Spleen (tissue), 11 donors: ENCODE measurements at regions not wholly inside any gene's neighbourhood (a gene's known extent, or its start where the extent isn't known, plus 50 kb on each side); places are given as distances from the start of the nearest gene placed in this dataset.
"Not testable (repeated sequence)": the region's sequence is repeated elsewhere in the genome, so short reads cannot be mapped to it uniquely, and the experiment has no call there.

Experiments
- DNase-seq: peaks from one replicate; pipeline ENCODE4 v3.0.0-alpha.2; 2020
- H3K27ac ChIP-seq, 8 donors: fragments of 200-600 bp; sonication (generic) in 7 of 8; 1 replicate in 4 of 8; 2 replicates in 4 of 8; pipeline versions ENCODE4 v1.5.0 to v1.8.0; 2016 to 2021; ENCODE audit warnings: inconsistent platforms in 4 of 8, mild to moderate bottlenecking in 4 of 8, moderate library complexity in 1 of 8
- H3K27me3 ChIP-seq, 7 donors: fragments of 200-600 bp; sonication (generic) in 6 of 7; replicated peaks in 1 of 7; 1 replicate in 4 of 7; 2 replicates in 3 of 7; pipeline versions ENCODE4 v1.5.0 to v1.8.0; 2016 to 2021; ENCODE audit warnings: inconsistent platforms in 3 of 7, mild to moderate bottlenecking in 1 of 7
- H3K36me3 ChIP-seq, 6 donors: fragments of 200-600 bp; sonication (generic) in 5 of 6; 1 replicate in 4 of 6; 2 replicates in 2 of 6; pipeline versions ENCODE4 v1.5.0 to v1.8.0; 2016 to 2021; ENCODE audit warnings: inconsistent platforms in 2 of 6
- H3K4me1 ChIP-seq, 6 donors: fragments of 200-600 bp; sonication (generic) in 5 of 6; 1 replicate in 3 of 6; 2 replicates in 3 of 6; pipeline versions ENCODE4 v1.5.0 to v1.8.0; 2016 to 2021; ENCODE audit warnings: inconsistent platforms in 3 of 6
- H3K4me3 ChIP-seq, 8 donors: fragments of 200-600 bp; sonication (generic) in 7 of 8; 1 replicate in 4 of 8; 2 replicates in 4 of 8; pipeline versions ENCODE4 v1.5.0 to v1.8.0; 2016 to 2021; ENCODE audit warnings: inconsistent platforms in 4 of 8, mild to moderate bottlenecking in 4 of 8, moderate library complexity in 2 of 8
- H3K9me3 ChIP-seq, 8 donors: fragments of 200-600 bp; sonication (generic) in 7 of 8; 1 replicate in 4 of 8; 2 replicates in 4 of 8; pipeline versions ENCODE4 v1.5.0 to v1.8.0; 2016 to 2021; ENCODE audit warnings: inconsistent platforms in 4 of 8
- CTCF ChIP-seq, 11 experiments: fragments of 200-600 bp in 7 of 11; fragments of 450-650 bp in 4 of 11; sonication (generic) in 4 of 11; IDR thresholded peaks in 8 of 11; conservative IDR thresholded peaks in 3 of 11; 1 replicate in 7 of 11; 2 replicates in 4 of 11; pipeline versions ENCODE4 v1.4.0 to v1.8.0; 2016 to 2021; ENCODE audit warnings: antibody characterized with exemption in 11 of 11, inconsistent platforms in 4 of 11, mild to moderate bottlenecking in 1 of 11
- POLR2A ChIP-seq, 3 donors: fragments of 450-650 bp; IDR thresholded peaks; one replicate each; pipeline ENCODE4 v1.5.1; 2017; ENCODE audit warnings: antibody characterized with exemption in 3 of 3, mild to moderate bottlenecking in 1 of 3
- POLR2AphosphoS5 ChIP-seq, 3 donors: sonication (generic); formaldehyde crosslinking; IDR thresholded peaks; one replicate each; pipeline ENCODE4 v1.5.1; 2017; ENCODE audit warnings: antibody characterized with exemption in 3 of 3
- WGBS, 5 donors: extraction: QIAGEN DNeasy Blood & Tissue Kit in 3 of 5; methylation state at CpG; one replicate each; pipeline versions ENCODE4 v1.1.5 to v1.1.7; 2013 to 2018; 5-methylcytosine and 5-hydroxymethylcytosine counted together
- intact Hi-C: fragments of 100-400 bp; cut with DNase I; formaldehyde crosslinking; loops from one replicate; pipeline ENCODE4 v1.15.0; 2023; ENCODE audit warnings: low total_unique reads
- donor health status: healthy with polysubstance abuse.
- donor health status: DM: no; HTN: no; CAD: no; lungs with moderate emphysema.
- donor health status: DM: no; HTN: no; CAD: no.
- donor health status: Bipolar disorder and iron deficiency.
- donor health status: healthy.
- donor health status: DM: no; HTN: no; CAD: no.
- donor health status: DM: yes; HTN: yes; CAD: no.

GRCh38 chr3:87792534-87793336 lies 266.1 kb downstream of the CGGBP1 start, which contains the start of gene HTR1F:
HTR1F (plus strand) TSS chr3:87792706.
- peak within 1 kb of the TSS in 7 of 8 donors; percentile 56 to 77 (median 65) for H3K27ac ChIP-seq
- no peaks in the 10 kb centered on the region for H3K36me3 ChIP-seq
- peaks cover 9 to 47% (median 26%) of the 10 kb centered on the region in 6 donors for H3K4me1 ChIP-seq
- 1 to 3% (median 1%) methylated on average over 50 to 62 of the region's 62 CpGs for WGBS, 5 donors
- TF ChIP-seq CTCF (IDR thresholded peaks at IDR 0.05 in 8 of 11, conservative IDR thresholded peaks at IDR 0.05 in 3 of 11) (no peak), POLR2A (IDR thresholded peaks at IDR 0.05) (no peak), POLR2AphosphoS5 (IDR thresholded peaks at IDR 0.05) (peak in 2 of 3 donors; percentile 11 to 13)
- H3K27me3 ChIP-seq: peaks cover 0 to 55% (median 20%) of the 10 kb centered on the region in 7 donors
- DNase-seq: peak; percentile 75
- peak within 1 kb of the TSS; percentile 28 to 68 (median 40) for H3K4me3 ChIP-seq
- H3K9me3 ChIP-seq: no peaks in the 10 kb centered on the region
- intact Hi-C loops: no loop called here

GRCh38 chr3:87792198-87792533 lies 266.6 kb downstream of the CGGBP1 start:
- peak overlapping the region in 7 of 8 donors; percentile 28 to 68 (median 39) for H3K4me3 ChIP-seq
- no peaks in the 10 kb centered on the region for H3K9me3 ChIP-seq
- H3K4me1 ChIP-seq: peaks cover 9 to 43% (median 26%) of the 10 kb centered on the region in 6 donors
- no peaks in the 10 kb centered on the region for H3K36me3 ChIP-seq
- 5 to 14% (median 11%) methylated on average over 9 to 10 of the region's 10 CpGs for WGBS, 5 donors
- peaks cover 0 to 55% (median 20%) of the 10 kb centered on the region in 7 donors for H3K27me3 ChIP-seq
- no peak for TF ChIP-seq POLR2AphosphoS5 (IDR thresholded peaks at IDR 0.05)
- no peak for TF ChIP-seq CTCF (IDR thresholded peaks at IDR 0.05 in 8 of 11, conservative IDR thresholded peaks at IDR 0.05 in 3 of 11)
- no peak for TF ChIP-seq POLR2A (IDR thresholded peaks at IDR 0.05)
- intact Hi-C loops: no loop called here
- DNase-seq: no peak
- H3K27ac ChIP-seq: peak overlapping the region in 6 of 8 donors; percentile 61 to 77 (median 70)

- Histone ChIP-seq H3K27me3 (peaks cover 0 to 54% (median 20%) of the 10 kb centered on the region in 7 donors), H3K9me3 (no peaks in the 10 kb centered on the region), H3K36me3 (no peaks in the 10 kb centered on the region), H3K4me3 (peak overlapping the region in 4 of 8 donors; percentile 31 to 68 (median 49)), H3K4me1 (peaks cover 4 to 36% (median 22%) of the 10 kb centered on the region in 6 donors), H3K27ac (peak overlapping the region in 3 of 8 donors; percentile 4 to 77 (median 74))
- intact Hi-C loops: no loop called here
- no peak for DNase-seq
- no peak for TF ChIP-seq CTCF (IDR thresholded peaks at IDR 0.05 in 8 of 11, conservative IDR thresholded peaks at IDR 0.05 in 3 of 11)
- no peak for TF ChIP-seq POLR2A (IDR thresholded peaks at IDR 0.05)
- no peak for TF ChIP-seq POLR2AphosphoS5 (IDR thresholded peaks at IDR 0.05)
- 47 to 68% (median 57%) methylated on average over 9 of the region's 9 CpGs for WGBS, 5 donors
These were observed 267.4 kb downstream of the CGGBP1 start for GRCh38 chr3:87791248-87792027.

GRCh38 chr3:87789049-87789448 lies 269.8 kb downstream of the CGGBP1 start:
- Histone ChIP-seq H3K4me1 (peaks cover 4 to 26% (median 21%) of the 10 kb centered on the region in 6 donors), H3K27me3 (peaks cover 0 to 30% (median 20%) of the 10 kb centered on the region in 7 donors)
- H3K27ac ChIP-seq, DNase-seq, H3K4me3 ChIP-seq, intact Hi-C loops, H3K9me3 ChIP-seq, H3K36me3 ChIP-seq: not testable (repeated sequence)
- WGBS, 5 donors: 67 to 84% (median 74%) methylated on average over 3 of the region's 3 CpGs
